GM23338 (cell line): ENCODE measurements at regions not wholly inside any gene's neighbourhood (a gene's known extent, or its start where the extent isn't known, plus 50 kb on each side); places are given as distances from the start of the nearest gene placed in this dataset.

Source experiments
- CREB1 ChIP-seq: fragments of 250-450 bp; sonication (Bioruptor Pico); IDR thresholded peaks from 2 replicates; pipeline ENCODE4 v1.5.0; 2020; ENCODE audit warnings: low read depth, mild to moderate bottlenecking, moderate library complexity
- EZH2 ChIP-seq: fragments of 200-600 bp; sonication (generic); IDR thresholded peaks from one replicate; pipeline ENCODE4 v1.8.0; 2017; ENCODE audit warnings: antibody characterized with exemption, mild to moderate bottlenecking, low read depth; ENCODE audit not compliant: unreplicated experiment
- EZH2phosphoT487 ChIP-seq: fragments of 200-600 bp; sonication (generic); IDR thresholded peaks from one replicate; pipeline ENCODE4 v1.8.1; 2018; ENCODE audit warnings: antibody characterized with exemption; ENCODE audit not compliant: unreplicated experiment
- JUNB ChIP-seq: IDR thresholded peaks from one replicate; pipeline ENCODE4 v1.6.1; 2016; ENCODE audit warnings: antibody characterized with exemption; ENCODE audit not compliant: unreplicated experiment
- NANOG ChIP-seq: IDR thresholded peaks from 2 replicates; pipeline ENCODE4 v1.6.1; 2016; ENCODE audit warnings: antibody characterized with exemption, borderline replicate concordance
- POLR2AphosphoS5 ChIP-seq: IDR thresholded peaks from 2 replicates; pipeline ENCODE4 v1.6.1; 2016; ENCODE audit warnings: antibody characterized with exemption, low read depth
- STAT1 ChIP-seq: IDR thresholded peaks from one replicate; pipeline ENCODE4 v1.6.1; 2016; ENCODE audit warnings: antibody characterized with exemption; ENCODE audit not compliant: unreplicated experiment
- ZNF114 ChIP-seq: fragments of 250-450 bp; sonication (Bioruptor Pico); IDR thresholded peaks from 2 replicates; pipeline ENCODE4 v1.5.0; 2020; ENCODE audit warnings: mild to moderate bottlenecking, moderate library complexity
- ZNF331 ChIP-seq: fragments of 250-450 bp; sonication (Bioruptor Pico); IDR thresholded peaks from 2 replicates; pipeline ENCODE4 v1.5.0; 2020; ENCODE audit warnings: low read depth, mild to moderate bottlenecking, moderate library complexity
- TF ChIP-seq, protein P1 (sequence below), 2 experiments: fragments of 200-600 bp in 1 of 2; sonication (generic) in 1 of 2; conservative IDR thresholded peaks; 2 replicates each; pipeline versions ENCODE4 v1.5.1 to v1.6.1; 2016 to 2017; ENCODE audit warnings: antibody characterized with exemption in 2 of 2, low read depth in 2 of 2, mild to moderate bottlenecking in 2 of 2, moderate library complexity in 1 of 2
- TF ChIP-seq, protein P2 (sequence below): IDR thresholded peaks from 2 replicates; pipeline ENCODE4 v1.6.1; 2016; ENCODE audit warnings: antibody characterized with exemption
- TF ChIP-seq, protein P3 (sequence below): IDR thresholded peaks from one replicate; pipeline ENCODE4 v1.6.1; 2018; ENCODE audit warnings: antibody characterized with exemption; ENCODE audit not compliant: unreplicated experiment
- TF ChIP-seq, protein P4 (sequence below): fragments of 250-450 bp; sonication (Bioruptor Pico); IDR thresholded peaks from 2 replicates; pipeline ENCODE4 v1.5.0; 2020; ENCODE audit warnings: mild to moderate bottlenecking, moderate library complexity

DNA sequence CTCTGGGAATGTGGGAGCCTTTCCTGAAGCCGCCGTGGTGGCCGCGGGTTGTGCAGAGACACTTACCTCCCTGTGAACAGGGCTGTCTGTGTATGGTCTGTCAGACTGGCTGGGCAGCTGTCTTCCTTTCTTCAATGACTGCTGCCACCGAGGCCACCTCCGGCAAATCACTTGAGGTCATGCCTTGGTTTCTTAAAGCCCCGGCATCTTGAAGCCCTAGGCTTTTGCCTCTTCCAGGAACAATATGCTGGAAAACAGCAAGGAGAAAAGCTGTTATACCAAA, 79.5 kb upstream of the ZSWIM6 start:
- no peak for TF ChIP-seq EZH2
- TF ChIP-seq, protein P1, sequence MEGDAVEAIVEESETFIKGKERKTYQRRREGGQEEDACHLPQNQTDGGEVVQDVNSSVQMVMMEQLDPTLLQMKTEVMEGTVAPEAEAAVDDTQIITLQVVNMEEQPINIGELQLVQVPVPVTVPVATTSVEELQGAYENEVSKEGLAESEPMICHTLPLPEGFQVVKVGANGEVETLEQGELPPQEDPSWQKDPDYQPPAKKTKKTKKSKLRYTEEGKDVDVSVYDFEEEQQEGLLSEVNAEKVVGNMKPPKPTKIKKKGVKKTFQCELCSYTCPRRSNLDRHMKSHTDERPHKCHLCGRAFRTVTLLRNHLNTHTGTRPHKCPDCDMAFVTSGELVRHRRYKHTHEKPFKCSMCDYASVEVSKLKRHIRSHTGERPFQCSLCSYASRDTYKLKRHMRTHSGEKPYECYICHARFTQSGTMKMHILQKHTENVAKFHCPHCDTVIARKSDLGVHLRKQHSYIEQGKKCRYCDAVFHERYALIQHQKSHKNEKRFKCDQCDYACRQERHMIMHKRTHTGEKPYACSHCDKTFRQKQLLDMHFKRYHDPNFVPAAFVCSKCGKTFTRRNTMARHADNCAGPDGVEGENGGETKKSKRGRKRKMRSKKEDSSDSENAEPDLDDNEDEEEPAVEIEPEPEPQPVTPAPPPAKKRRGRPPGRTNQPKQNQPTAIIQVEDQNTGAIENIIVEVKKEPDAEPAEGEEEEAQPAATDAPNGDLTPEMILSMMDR (conservative IDR thresholded peaks at IDR 0.05; ENCODE audit: low read depth in 2 of 2), result no peak
- TF ChIP-seq, protein P2, sequence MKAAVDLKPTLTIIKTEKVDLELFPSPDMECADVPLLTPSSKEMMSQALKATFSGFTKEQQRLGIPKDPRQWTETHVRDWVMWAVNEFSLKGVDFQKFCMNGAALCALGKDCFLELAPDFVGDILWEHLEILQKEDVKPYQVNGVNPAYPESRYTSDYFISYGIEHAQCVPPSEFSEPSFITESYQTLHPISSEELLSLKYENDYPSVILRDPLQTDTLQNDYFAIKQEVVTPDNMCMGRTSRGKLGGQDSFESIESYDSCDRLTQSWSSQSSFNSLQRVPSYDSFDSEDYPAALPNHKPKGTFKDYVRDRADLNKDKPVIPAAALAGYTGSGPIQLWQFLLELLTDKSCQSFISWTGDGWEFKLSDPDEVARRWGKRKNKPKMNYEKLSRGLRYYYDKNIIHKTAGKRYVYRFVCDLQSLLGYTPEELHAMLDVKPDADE, result no peak
- TF ChIP-seq, protein P3, sequence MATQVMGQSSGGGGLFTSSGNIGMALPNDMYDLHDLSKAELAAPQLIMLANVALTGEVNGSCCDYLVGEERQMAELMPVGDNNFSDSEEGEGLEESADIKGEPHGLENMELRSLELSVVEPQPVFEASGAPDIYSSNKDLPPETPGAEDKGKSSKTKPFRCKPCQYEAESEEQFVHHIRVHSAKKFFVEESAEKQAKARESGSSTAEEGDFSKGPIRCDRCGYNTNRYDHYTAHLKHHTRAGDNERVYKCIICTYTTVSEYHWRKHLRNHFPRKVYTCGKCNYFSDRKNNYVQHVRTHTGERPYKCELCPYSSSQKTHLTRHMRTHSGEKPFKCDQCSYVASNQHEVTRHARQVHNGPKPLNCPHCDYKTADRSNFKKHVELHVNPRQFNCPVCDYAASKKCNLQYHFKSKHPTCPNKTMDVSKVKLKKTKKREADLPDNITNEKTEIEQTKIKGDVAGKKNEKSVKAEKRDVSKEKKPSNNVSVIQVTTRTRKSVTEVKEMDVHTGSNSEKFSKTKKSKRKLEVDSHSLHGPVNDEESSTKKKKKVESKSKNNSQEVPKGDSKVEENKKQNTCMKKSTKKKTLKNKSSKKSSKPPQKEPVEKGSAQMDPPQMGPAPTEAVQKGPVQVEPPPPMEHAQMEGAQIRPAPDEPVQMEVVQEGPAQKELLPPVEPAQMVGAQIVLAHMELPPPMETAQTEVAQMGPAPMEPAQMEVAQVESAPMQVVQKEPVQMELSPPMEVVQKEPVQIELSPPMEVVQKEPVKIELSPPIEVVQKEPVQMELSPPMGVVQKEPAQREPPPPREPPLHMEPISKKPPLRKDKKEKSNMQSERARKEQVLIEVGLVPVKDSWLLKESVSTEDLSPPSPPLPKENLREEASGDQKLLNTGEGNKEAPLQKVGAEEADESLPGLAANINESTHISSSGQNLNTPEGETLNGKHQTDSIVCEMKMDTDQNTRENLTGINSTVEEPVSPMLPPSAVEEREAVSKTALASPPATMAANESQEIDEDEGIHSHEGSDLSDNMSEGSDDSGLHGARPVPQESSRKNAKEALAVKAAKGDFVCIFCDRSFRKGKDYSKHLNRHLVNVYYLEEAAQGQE, result no peak
- no peak for TF ChIP-seq CREB1
- TF ChIP-seq ZNF331, result no peak
- TF ChIP-seq POLR2AphosphoS5, result no peak
- no peak for TF ChIP-seq EZH2phosphoT487
- no peak for TF ChIP-seq STAT1
- TF ChIP-seq JUNB, result no peak
- no peak for TF ChIP-seq NANOG
- TF ChIP-seq, protein P4, sequence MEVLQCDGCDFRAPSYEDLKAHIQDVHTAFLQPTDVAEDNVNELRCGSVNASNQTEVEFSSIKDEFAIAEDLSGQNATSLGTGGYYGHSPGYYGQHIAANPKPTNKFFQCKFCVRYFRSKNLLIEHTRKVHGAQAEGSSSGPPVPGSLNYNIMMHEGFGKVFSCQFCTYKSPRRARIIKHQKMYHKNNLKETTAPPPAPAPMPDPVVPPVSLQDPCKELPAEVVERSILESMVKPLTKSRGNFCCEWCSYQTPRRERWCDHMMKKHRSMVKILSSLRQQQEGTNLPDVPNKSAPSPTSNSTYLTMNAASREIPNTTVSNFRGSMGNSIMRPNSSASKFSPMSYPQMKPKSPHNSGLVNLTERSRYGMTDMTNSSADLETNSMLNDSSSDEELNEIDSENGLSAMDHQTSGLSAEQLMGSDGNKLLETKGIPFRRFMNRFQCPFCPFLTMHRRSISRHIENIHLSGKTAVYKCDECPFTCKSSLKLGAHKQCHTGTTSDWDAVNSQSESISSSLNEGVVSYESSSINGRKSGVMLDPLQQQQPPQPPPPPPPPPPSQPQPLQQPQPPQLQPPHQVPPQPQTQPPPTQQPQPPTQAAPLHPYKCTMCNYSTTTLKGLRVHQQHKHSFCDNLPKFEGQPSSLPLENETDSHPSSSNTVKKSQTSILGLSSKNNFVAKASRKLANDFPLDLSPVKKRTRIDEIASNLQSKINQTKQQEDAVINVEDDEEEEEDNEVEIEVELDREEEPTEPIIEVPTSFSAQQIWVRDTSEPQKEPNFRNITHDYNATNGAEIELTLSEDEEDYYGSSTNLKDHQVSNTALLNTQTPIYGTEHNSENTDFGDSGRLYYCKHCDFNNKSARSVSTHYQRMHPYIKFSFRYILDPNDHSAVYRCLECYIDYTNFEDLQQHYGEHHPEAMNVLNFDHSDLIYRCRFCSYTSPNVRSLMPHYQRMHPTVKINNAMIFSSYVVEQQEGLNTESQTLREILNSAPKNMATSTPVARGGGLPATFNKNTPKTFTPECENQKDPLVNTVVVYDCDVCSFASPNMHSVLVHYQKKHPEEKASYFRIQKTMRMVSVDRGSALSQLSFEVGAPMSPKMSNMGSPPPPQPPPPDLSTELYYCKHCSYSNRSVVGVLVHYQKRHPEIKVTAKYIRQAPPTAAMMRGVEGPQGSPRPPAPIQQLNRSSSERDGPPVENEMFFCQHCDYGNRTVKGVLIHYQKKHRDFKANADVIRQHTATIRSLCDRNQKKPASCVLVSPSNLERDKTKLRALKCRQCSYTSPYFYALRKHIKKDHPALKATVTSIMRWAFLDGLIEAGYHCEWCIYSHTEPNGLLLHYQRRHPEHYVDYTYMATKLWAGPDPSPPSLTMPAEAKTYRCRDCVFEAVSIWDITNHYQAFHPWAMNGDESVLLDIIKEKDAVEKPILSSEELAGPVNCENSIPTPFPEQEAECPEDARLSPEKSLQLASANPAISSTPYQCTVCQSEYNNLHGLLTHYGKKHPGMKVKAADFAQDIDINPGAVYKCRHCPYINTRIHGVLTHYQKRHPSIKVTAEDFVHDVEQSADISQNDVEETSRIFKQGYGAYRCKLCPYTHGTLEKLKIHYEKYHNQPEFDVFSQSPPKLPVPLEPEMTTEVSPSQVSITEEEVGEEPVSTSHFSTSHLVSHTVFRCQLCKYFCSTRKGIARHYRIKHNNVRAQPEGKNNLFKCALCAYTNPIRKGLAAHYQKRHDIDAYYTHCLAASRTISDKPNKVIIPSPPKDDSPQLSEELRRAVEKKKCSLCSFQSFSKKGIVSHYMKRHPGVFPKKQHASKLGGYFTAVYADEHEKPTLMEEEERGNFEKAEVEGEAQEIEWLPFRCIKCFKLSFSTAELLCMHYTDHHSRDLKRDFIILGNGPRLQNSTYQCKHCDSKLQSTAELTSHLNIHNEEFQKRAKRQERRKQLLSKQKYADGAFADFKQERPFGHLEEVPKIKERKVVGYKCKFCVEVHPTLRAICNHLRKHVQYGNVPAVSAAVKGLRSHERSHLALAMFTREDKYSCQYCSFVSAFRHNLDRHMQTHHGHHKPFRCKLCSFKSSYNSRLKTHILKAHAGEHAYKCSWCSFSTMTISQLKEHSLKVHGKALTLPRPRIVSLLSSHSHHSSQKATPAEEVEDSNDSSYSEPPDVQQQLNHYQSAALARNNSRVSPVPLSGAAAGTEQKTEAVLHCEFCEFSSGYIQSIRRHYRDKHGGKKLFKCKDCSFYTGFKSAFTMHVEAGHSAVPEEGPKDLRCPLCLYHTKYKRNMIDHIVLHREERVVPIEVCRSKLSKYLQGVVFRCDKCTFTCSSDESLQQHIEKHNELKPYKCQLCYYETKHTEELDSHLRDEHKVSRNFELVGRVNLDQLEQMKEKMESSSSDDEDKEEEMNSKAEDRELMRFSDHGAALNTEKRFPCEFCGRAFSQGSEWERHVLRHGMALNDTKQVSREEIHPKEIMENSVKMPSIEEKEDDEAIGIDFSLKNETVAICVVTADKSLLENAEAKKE (CRISPR knock-in tag), result no peak
- no peak for TF ChIP-seq ZNF114 (CRISPR knock-in tag)
